K562 (cell line): ENCODE measurements at regions not wholly inside any gene's neighbourhood (a gene's known extent, or its start where the extent isn't known, plus 50 kb on each side); places are given as distances from the start of the nearest gene placed in this dataset.

Experiments used
- FOSL1 ChIP-seq: fragments of 200-800 bp; sonication (Bioruptor generic); conservative IDR thresholded peaks from 2 replicates; pipeline ENCODE4 v1.6.1; 2016; ENCODE audit warnings: missing genetic modification characterization, missing compliant biosample characterization
- LARP7 ChIP-seq: fragments of 450-650 bp; IDR thresholded peaks from 2 replicates; pipeline ENCODE4 v1.6.1; 2016
- NFATC3 ChIP-seq: fragments of 450-650 bp; IDR thresholded peaks from 2 replicates; pipeline ENCODE4 v1.6.1; 2017; ENCODE audit warnings: mild to moderate bottlenecking
- TF ChIP-seq, protein P1 (sequence below): fragments of 250-450 bp; sonication (Bioruptor Pico); IDR thresholded peaks from 2 replicates; pipeline ENCODE4 v1.8.0; 2022; ENCODE audit warnings: inconsistent platforms, mild to moderate bottlenecking, moderate library complexity, borderline replicate concordance
- TF ChIP-seq, protein P2 (sequence below): sonication (generic); formaldehyde crosslinking; IDR thresholded peaks from 2 replicates; pipeline ENCODE4 v1.8.1; 2022; ENCODE audit warnings: missing genetic modification reagents
- TF ChIP-seq, protein P3 (sequence below), 3 experiments: IDR thresholded peaks in 2 of 3; conservative IDR thresholded peaks in 1 of 3; 2 replicates each; pipeline ENCODE4 v1.5.1; 2011 to 2012; ENCODE audit warnings: low read length in 3 of 3, mild to moderate bottlenecking in 3 of 3, control low read depth in 2 of 3, improper control_type of control experiment in 1 of 3, inconsistent platforms in 1 of 3, low read depth in 1 of 3, mixed read lengths in 1 of 3, moderate library complexity in 1 of 3; ENCODE audit not compliant: insufficient read depth in 2 of 3

DNA sequence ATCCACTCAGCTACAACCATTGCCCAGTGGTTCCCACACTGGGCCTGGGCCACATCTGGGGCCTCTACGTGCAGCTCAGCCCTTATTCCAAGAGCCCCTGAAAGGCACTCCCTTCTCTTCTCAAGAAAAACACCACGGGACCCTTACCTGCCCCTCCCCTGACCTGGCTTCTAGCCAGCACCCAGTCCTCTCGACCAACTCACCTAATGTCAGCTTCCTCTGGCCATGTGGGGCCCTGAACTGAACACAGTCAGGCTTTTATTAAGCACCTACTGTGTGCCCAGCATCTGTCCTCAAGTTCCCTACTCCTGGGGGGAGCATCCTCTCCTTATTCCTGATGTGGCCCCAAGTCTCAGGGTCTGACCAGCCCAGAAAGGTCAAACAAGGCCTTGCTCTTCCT, 208.4 kb downstream of the MATN1 start:
- no peak for TF ChIP-seq LARP7
- TF ChIP-seq, protein P1, sequence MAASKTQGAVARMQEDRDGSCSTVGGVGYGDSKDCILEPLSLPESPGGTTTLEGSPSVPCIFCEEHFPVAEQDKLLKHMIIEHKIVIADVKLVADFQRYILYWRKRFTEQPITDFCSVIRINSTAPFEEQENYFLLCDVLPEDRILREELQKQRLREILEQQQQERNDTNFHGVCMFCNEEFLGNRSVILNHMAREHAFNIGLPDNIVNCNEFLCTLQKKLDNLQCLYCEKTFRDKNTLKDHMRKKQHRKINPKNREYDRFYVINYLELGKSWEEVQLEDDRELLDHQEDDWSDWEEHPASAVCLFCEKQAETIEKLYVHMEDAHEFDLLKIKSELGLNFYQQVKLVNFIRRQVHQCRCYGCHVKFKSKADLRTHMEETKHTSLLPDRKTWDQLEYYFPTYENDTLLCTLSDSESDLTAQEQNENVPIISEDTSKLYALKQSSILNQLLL (CRISPR knock-in tag) = no peak
- TF ChIP-seq, protein P2, sequence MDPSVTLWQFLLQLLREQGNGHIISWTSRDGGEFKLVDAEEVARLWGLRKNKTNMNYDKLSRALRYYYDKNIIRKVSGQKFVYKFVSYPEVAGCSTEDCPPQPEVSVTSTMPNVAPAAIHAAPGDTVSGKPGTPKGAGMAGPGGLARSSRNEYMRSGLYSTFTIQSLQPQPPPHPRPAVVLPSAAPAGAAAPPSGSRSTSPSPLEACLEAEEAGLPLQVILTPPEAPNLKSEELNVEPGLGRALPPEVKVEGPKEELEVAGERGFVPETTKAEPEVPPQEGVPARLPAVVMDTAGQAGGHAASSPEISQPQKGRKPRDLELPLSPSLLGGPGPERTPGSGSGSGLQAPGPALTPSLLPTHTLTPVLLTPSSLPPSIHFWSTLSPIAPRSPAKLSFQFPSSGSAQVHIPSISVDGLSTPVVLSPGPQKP (CRISPR knock-in tag) = no peak
- TF ChIP-seq NFATC3 = no peak
- TF ChIP-seq, protein P3, sequence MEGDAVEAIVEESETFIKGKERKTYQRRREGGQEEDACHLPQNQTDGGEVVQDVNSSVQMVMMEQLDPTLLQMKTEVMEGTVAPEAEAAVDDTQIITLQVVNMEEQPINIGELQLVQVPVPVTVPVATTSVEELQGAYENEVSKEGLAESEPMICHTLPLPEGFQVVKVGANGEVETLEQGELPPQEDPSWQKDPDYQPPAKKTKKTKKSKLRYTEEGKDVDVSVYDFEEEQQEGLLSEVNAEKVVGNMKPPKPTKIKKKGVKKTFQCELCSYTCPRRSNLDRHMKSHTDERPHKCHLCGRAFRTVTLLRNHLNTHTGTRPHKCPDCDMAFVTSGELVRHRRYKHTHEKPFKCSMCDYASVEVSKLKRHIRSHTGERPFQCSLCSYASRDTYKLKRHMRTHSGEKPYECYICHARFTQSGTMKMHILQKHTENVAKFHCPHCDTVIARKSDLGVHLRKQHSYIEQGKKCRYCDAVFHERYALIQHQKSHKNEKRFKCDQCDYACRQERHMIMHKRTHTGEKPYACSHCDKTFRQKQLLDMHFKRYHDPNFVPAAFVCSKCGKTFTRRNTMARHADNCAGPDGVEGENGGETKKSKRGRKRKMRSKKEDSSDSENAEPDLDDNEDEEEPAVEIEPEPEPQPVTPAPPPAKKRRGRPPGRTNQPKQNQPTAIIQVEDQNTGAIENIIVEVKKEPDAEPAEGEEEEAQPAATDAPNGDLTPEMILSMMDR (IDR thresholded peaks at IDR 0.05 in 2 of 3, conservative IDR thresholded peaks at IDR 0.05 in 1 of 3; ENCODE audit: insufficient read depth in 2 of 3, low read depth in 1 of 3, low read length in 3 of 3) = no peak
- no peak for TF ChIP-seq FOSL1 (tag)
